Heart left ventricle (tissue), 16 donors: ENCODE measurements at regions not wholly inside any gene's neighbourhood (a gene's known extent, or its start where the extent isn't known, plus 50 kb on each side); places are given as distances from the start of the nearest gene placed in this dataset.

Experiments
- ATAC-seq, 4 donors: fragments of 200-7000 bp; cut with Tn5 transposase; one replicate each; pipeline ENCODE4 v1.9.1; 2020 to 2022; ENCODE audit warnings: moderate library complexity in 4 of 4, mild to moderate bottlenecking in 3 of 4, moderate number of reproducible peaks in 1 of 4
- DNase-seq, 5 donors: peaks; one replicate each; pipeline ENCODE4 v3.0.0-alpha.2; 2020
- H3K27ac ChIP-seq, 12 donors: fragments of 200-600 bp; sonication (generic) in 4 of 12; one replicate each; pipeline versions ENCODE4 v1.5.0 to v1.8.0; 2016 to 2022; ENCODE audit warnings: mild to moderate bottlenecking in 2 of 12
- H3K27me3 ChIP-seq, 9 donors: fragments of 200-600 bp; sonication (generic) in 2 of 9; one replicate each; pipeline versions ENCODE4 v1.5.1 to v1.8.0; 2016 to 2022; ENCODE audit warnings: mild to moderate bottlenecking in 3 of 9
- H3K36me3 ChIP-seq, 9 donors: fragments of 200-600 bp; sonication (generic) in 2 of 9; one replicate each; pipeline versions ENCODE4 v1.5.0 to v1.8.0; 2018 to 2022; ENCODE audit warnings: mild to moderate bottlenecking in 2 of 9
- H3K4me1 ChIP-seq, 12 donors: fragments of 200-600 bp; sonication (generic) in 4 of 12; one replicate each; pipeline versions ENCODE4 v1.5.0 to v1.8.0; 2016 to 2022; ENCODE audit warnings: mild to moderate bottlenecking in 3 of 12
- H3K4me3 ChIP-seq, 12 donors: fragments of 200-600 bp; sonication (generic) in 4 of 12; one replicate each; pipeline versions ENCODE4 v1.5.0 to v1.8.0; 2017 to 2022; ENCODE audit warnings: mild to moderate bottlenecking in 9 of 12, moderate library complexity in 4 of 12
- H3K9me3 ChIP-seq, 12 donors: fragments of 200-600 bp; sonication (generic) in 4 of 12; one replicate each; pipeline versions ENCODE4 v1.5.0 to v1.8.0; 2016 to 2022; ENCODE audit warnings: mild to moderate bottlenecking in 1 of 12
- POLR2A ChIP-seq, 2 donors: fragments of 450-650 bp; IDR thresholded peaks; one replicate each; pipeline ENCODE4 v1.6.1; 2017; ENCODE audit warnings: antibody characterized with exemption in 2 of 2, mild to moderate bottlenecking in 2 of 2, moderate library complexity in 2 of 2
- WGBS, 4 donors: extraction: QIAGEN DNeasy Blood & Tissue Kit in 2 of 4; methylation state at CpG; one replicate each; pipeline versions ENCODE4 v1.1.5 to v1.1.7; 2013 to 2018; 5-methylcytosine and 5-hydroxymethylcytosine counted together
- intact Hi-C, 10 donors: fragments of 100-400 bp; cut with DNase I; formaldehyde crosslinking; loops; one replicate each; pipeline versions ENCODE4 v1.11.1 to v1.14.2; 2022
- TF ChIP-seq, protein P1 (sequence below), 12 donors: fragments of 200-600 bp; sonication (generic) in 4 of 12; IDR thresholded peaks; one replicate each; pipeline versions ENCODE4 v1.5.0 to v1.8.0; 2018 to 2022; ENCODE audit warnings: antibody characterized with exemption in 12 of 12, mild to moderate bottlenecking in 5 of 12
- donor health status: ischemic (EF 13 %, LVEDD 7.1; RV severe dilation, severe dysfunction).
- donor health status: healthy with polysubstance abuse.
- donor health status: DM: no; HTN: yes; CAD: no.
- donor health status: DM: no; HTN: no; CAD: no.
- donor health status: ischemic (EF 25% LVEDD 6.9; RV normal size, moderate dysfunction).
- donor health status: ischemic (EF 25% LVEDD 5.7; RV mildly dilated, moderate dysfunction).
- donor health status: healthy.
- donor health status: DM: yes; HTN: yes; CAD: no.
- donor health status: ischemic (EF 35%, LVEDD 5.7; RV mildly dilated, moderate dysfunction).
- donor health status: nonischemic (EF 11% LVEDD 7.7; RV severe dilation, severe dysfunction).
- donor health status: DM: yes; HTN: yes; CAD: no.
- donor health status: PGD.
- donor health status: ischemic (EF 29% LVEDD 5.4; RV normal size, mild dysfunction).
- donor health status: nonischemic (EF 23%, LVEDD 6.1; RV moderate dilation, normal function).

DNA sequence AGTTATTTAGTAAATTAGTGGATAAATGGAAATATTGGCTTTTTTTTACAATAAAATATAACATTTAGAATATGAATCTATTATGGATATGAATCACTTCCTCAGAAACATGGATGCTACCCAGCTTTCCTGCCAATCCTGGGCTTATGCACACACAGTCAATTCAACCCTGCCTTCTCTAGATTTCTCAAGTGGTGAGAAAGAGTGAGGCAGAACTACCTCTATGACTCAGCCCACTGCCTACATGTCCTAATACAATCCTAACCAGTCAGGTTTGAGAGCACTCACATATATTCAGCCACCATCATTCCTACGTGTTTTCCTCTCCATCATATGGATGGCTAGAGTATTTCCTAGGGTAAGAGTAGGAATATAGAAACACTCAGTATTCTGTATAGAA, 91.1 kb upstream of the ANKRD50 start:
- ATAC-seq (no peak), DNase-seq (no peak)
- Histone ChIP-seq H3K27ac (no peak overlapping the region), H3K27me3 (no peaks in the 10 kb centered on the region), H3K4me3 (no peak overlapping the region), H3K4me1 (no peaks in the 10 kb centered on the region), H3K9me3 (no peaks in the 10 kb centered on the region), H3K36me3 (no peaks in the 10 kb centered on the region)
- intact Hi-C loops = no loop called here
- TF ChIP-seq, protein P1, sequence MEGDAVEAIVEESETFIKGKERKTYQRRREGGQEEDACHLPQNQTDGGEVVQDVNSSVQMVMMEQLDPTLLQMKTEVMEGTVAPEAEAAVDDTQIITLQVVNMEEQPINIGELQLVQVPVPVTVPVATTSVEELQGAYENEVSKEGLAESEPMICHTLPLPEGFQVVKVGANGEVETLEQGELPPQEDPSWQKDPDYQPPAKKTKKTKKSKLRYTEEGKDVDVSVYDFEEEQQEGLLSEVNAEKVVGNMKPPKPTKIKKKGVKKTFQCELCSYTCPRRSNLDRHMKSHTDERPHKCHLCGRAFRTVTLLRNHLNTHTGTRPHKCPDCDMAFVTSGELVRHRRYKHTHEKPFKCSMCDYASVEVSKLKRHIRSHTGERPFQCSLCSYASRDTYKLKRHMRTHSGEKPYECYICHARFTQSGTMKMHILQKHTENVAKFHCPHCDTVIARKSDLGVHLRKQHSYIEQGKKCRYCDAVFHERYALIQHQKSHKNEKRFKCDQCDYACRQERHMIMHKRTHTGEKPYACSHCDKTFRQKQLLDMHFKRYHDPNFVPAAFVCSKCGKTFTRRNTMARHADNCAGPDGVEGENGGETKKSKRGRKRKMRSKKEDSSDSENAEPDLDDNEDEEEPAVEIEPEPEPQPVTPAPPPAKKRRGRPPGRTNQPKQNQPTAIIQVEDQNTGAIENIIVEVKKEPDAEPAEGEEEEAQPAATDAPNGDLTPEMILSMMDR (IDR thresholded peaks at IDR 0.05) = no peak
- 86 to 88% (median 88%) methylated on average over 1 of the region's 1 CpG for WGBS, 4 donors

DNA sequence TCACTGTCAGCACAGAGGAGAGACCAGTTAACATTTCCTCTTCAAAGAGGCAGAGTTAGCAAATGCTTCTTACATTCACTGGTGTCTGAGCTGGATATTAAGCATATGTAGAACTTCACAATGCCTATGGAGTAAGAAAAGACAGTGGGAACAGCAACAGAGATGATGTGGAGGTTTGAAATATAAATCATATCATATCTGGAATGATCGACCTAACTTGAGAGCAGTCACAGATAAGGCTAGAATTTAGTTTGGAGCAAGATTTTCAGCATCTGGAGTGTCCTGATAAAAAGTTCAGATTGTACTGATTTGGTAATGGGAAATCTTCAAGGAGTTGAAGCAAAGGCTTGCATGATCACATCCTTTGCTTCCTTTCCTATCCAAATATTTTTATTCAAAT, 90.5 kb upstream of the ANKRD50 start:
- DNase-seq (no peak), ATAC-seq (no peak)
- H3K36me3 ChIP-seq = no peaks in the 10 kb centered on the region
- H3K4me3 ChIP-seq = no peak overlapping the region
- TF ChIP-seq, protein P1 (IDR thresholded peaks at IDR 0.05) = no peak
- TF ChIP-seq POLR2A (IDR thresholded peaks at IDR 0.05) = no peak
- H3K9me3 ChIP-seq = no peaks in the 10 kb centered on the region
- intact Hi-C loops = no loop called here
- no peaks in the 10 kb centered on the region for H3K27me3 ChIP-seq
- 21 to 26% (median 22%) methylated on average over 1 of the region's 1 CpG for WGBS, 4 donors
- H3K27ac ChIP-seq = no peak overlapping the region
- no peaks in the 10 kb centered on the region for H3K4me1 ChIP-seq

DNA sequence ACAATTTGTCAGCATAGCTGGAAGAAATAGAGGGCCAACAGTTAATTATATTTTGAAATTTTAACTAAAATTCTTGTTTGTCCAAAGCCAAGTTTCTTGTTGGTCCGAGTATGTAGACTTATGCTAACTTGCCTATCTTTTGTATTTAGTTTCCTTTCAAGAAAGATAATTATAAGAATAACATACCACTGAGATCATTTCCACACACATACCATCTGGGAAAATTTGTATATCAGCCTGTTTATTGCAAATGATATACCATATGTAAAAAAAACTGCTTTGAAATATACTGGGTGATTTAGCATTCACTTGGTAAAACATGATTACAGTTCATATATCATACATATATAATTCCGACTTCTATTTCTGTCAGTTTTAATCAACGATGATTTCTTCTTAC, 84.7 kb upstream of the ANKRD50 start:
- no peak for DNase-seq
- ATAC-seq = no peak
- Histone ChIP-seq H3K4me3 (no peak overlapping the region), H3K4me1 (no peaks in the 10 kb centered on the region), H3K36me3 (no peaks in the 10 kb centered on the region), H3K27me3 (no peaks in the 10 kb centered on the region), H3K27ac (no peak overlapping the region), H3K9me3 (no peaks in the 10 kb centered on the region)
- TF ChIP-seq, protein P1 (IDR thresholded peaks at IDR 0.05) = no peak
- TF ChIP-seq POLR2A (IDR thresholded peaks at IDR 0.05) = no peak
- 67 to 79% (median 71%) methylated on average over 3 of the region's 3 CpGs for WGBS, 4 donors
- intact Hi-C loops = no loop called here

DNA sequence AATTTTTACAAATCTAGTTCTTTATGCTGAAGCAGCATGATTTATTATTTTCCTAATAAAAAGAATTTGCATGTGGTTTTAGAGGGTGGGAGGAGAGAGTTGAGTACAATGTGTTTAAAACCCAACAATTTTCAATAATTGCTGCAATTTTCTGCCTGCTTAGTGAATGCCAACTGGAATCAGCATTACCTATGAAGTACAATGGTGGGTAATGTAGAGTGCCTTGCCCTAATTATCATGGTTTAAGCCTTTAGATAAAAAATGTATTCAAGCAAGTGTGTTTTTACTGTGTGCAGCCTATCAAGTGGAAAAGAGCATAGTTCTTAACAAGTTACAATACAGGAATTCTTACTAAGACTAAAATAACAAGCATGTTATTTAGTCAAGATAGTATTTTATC, 77.9 kb upstream of the ANKRD50 start:
- H3K27me3 ChIP-seq = no peaks in the 10 kb centered on the region
- H3K4me1 ChIP-seq = no peaks in the 10 kb centered on the region
- intact Hi-C loops = no loop called here
- ATAC-seq (no peak), DNase-seq (no peak)
- no peak overlapping the region for H3K27ac ChIP-seq
- TF ChIP-seq POLR2A (IDR thresholded peaks at IDR 0.05) = no peak
- TF ChIP-seq, protein P1 (IDR thresholded peaks at IDR 0.05) = no peak
- H3K9me3 ChIP-seq = no peaks in the 10 kb centered on the region
- H3K36me3 ChIP-seq = no peaks in the 10 kb centered on the region
- H3K4me3 ChIP-seq = no peak overlapping the region
